ENCODE measurements at regions not wholly inside any gene's neighbourhood (a gene's known extent, or its start where the extent isn't known, plus 50 kb on each side); places are given as distances from the start of the nearest gene placed in this dataset.

DNA sequence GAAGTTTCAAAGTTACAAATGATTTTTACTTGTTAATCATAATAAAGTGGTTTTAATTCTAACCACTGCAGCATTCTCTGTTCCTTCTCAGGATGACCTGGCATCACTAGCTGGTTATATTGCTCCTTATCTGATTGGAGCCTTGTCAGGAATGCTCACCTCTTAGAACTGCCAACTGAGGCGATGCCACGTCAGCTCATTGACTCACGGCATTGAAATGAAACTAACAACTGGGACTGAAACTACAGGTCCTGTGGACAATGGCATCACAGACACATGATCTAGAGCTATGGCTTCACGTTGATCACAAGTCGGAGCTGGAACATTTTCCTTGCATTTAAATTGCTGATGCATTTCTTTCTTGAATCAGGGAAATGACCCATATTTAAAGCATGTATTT is 54.9 kb upstream of the MAP2 start:
- ChIA-PET POLR2A (interaction anchor here (1.4 kb wide), 1 partner anchor 11 kb away, joined by 3 read pairs; no protein-coding TSS in a partner anchor), CTCF (interaction anchor here (0.7 to 1.1 kb wide), 2 partner anchors 186 to 989 kb away, joined by 4 to 7 read pairs; no protein-coding TSS in a partner anchor)
- peak; percentile 39 for DNase-seq (ENCODE audit: extremely low spot score)
- TF ChIP-seq, protein P1, sequence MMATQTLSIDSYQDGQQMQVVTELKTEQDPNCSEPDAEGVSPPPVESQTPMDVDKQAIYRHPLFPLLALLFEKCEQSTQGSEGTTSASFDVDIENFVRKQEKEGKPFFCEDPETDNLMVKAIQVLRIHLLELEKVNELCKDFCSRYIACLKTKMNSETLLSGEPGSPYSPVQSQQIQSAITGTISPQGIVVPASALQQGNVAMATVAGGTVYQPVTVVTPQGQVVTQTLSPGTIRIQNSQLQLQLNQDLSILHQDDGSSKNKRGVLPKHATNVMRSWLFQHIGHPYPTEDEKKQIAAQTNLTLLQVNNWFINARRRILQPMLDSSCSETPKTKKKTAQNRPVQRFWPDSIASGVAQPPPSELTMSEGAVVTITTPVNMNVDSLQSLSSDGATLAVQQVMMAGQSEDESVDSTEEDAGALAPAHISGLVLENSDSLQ (IDR thresholded peaks at IDR 0.05) = no peak
- TF ChIP-seq BHLHE40 (IDR thresholded peaks at IDR 0.05; ENCODE audit: borderline replicate concordance) (no peak), TARDBP (IDR thresholded peaks at IDR 0.05) (no peak), CTBP1 (IDR thresholded peaks at IDR 0.05; ENCODE audit: borderline replicate concordance) (no peak), FOXK2 (IDR thresholded peaks at IDR 0.05) (no peak), LEF1 (IDR thresholded peaks at IDR 0.05; ENCODE audit: borderline replicate concordance) (no peak), SUZ12 (IDR thresholded peaks at IDR 0.05) (no peak), L3MBTL2 (conservative IDR thresholded peaks at IDR 0.05) (no peak), HDGF (IDR thresholded peaks at IDR 0.05; ENCODE audit: borderline replicate concordance) (no peak), FOXA1 (IDR thresholded peaks at IDR 0.05) (no peak), ZNF384 (IDR thresholded peaks at IDR 0.05) (no peak), SP1 (IDR thresholded peaks at IDR 0.05) (no peak), ELF4 (IDR thresholded peaks at IDR 0.05) (no peak), ARNT (IDR thresholded peaks at IDR 0.05) (no peak), NFRKB (IDR thresholded peaks at IDR 0.05) (no peak)

DNA sequence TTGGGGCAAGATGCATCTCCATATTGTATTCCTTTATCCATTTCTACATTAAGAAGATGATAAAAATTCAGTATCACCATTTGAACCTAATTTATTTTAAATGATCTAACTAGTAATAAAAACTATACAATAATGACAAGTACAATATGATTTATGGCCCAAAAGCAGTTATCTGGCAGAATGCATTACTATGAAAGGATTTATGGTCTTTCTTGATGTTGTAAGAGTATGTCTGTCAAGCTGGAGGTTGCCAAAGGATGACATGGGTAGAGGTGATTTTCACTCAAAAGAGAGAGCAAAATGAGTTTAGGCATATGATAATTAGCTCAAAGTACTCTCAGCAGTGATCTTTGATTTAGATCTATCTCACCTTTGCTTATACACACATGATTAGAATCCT is 54.2 kb upstream of the MAP2 start:
- POLR2A ChIA-PET = no interaction called here
- no peak for DNase-seq (ENCODE audit: extremely low spot score)
- CTCF ChIA-PET = interaction anchor here (1.1 kb wide), 1 partner anchor 185 kb away, joined by 4 read pairs; no protein-coding TSS in a partner anchor
- TF ChIP-seq, protein P1 (IDR thresholded peaks at IDR 0.05) = peak; percentile 45; the same call in 1 of the 2 replicates
- TF ChIP-seq SUZ12 (IDR thresholded peaks at IDR 0.05) (no peak), TARDBP (IDR thresholded peaks at IDR 0.05) (no peak)

DNA sequence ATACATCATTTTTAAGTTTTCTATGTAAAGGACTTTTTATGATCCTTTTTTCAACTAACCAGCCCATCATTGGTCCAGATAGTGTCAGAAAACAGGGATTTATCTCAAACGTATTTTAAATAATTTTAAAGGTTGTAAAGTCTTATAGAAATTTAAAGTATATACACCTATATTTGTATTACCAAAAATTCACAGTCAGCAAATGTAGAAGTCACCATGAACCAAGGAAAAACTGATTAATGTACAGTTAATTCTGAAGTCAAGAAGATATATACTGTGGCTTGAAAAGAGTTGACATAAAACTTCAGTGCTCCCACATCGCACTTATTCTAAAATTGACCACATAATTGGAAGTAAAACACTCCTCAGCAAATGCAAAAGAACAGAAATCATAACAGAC is 52.4 kb upstream of the MAP2 start:
- TF ChIP-seq CTBP1 (IDR thresholded peaks at IDR 0.05; ENCODE audit: borderline replicate concordance) = no peak
- TF ChIP-seq FOXM1 (IDR thresholded peaks at IDR 0.05; ENCODE audit: borderline replicate concordance) = no peak
- TF ChIP-seq, protein P1 (IDR thresholded peaks at IDR 0.05) = no peak
- no peak for TF ChIP-seq NFRKB (IDR thresholded peaks at IDR 0.05)
- no peak for TF ChIP-seq ELF4 (IDR thresholded peaks at IDR 0.05)
- TF ChIP-seq HDGF (IDR thresholded peaks at IDR 0.05; ENCODE audit: borderline replicate concordance) = no peak
- no peak for TF ChIP-seq SP1 (IDR thresholded peaks at IDR 0.05)
- no peak for TF ChIP-seq LEF1 (IDR thresholded peaks at IDR 0.05; ENCODE audit: borderline replicate concordance)
- no peak for TF ChIP-seq ARNT (IDR thresholded peaks at IDR 0.05)
- TF ChIP-seq ZNF384 (IDR thresholded peaks at IDR 0.05) = no peak
- no peak for TF ChIP-seq FOXK2 (IDR thresholded peaks at IDR 0.05)
- TF ChIP-seq BHLHE40 (IDR thresholded peaks at IDR 0.05; ENCODE audit: borderline replicate concordance) = no peak
- no peak for TF ChIP-seq FOXA1 (IDR thresholded peaks at IDR 0.05)
- no peak for TF ChIP-seq L3MBTL2 (conservative IDR thresholded peaks at IDR 0.05)
- TF ChIP-seq TARDBP (IDR thresholded peaks at IDR 0.05) = no peak
- no peak for TF ChIP-seq SUZ12 (IDR thresholded peaks at IDR 0.05)
- POLR2A ChIA-PET = no interaction called here
- CTCF ChIA-PET = no interaction called here
- no peak for DNase-seq (ENCODE audit: extremely low spot score)
